H9 (cell line): ENCODE measurements at regions not wholly inside any gene's neighbourhood (a gene's known extent, or its start where the extent isn't known, plus 50 kb on each side); places are given as distances from the start of the nearest gene placed in this dataset.
A peak's percentile ranks its signal among the peaks of the same experiment; 100 is the strongest.

ENCODE experiments used
- DNase-seq: peaks from one replicate; pipeline ENCODE4 v3.0.0-alpha.2; 2017
- H2AFZ ChIP-seq: one replicate; pipeline ENCODE4 v1.6.1; 2013; ENCODE audit warnings: mild to moderate bottlenecking, low read length, control low read depth, moderate library complexity
- H2AK5ac ChIP-seq: 2 replicates; pipeline ENCODE4 v1.6.1; 2013; ENCODE audit warnings: low read length, control low read depth, mixed read lengths; ENCODE audit not compliant: insufficient read length
- H2BK120ac ChIP-seq: one replicate; pipeline ENCODE4 v1.6.1; 2013; ENCODE audit warnings: low read depth, mild to moderate bottlenecking, low read length, control low read depth, inconsistent platforms; ENCODE audit not compliant: poor library complexity, severe bottlenecking
- H2BK12ac ChIP-seq: 2 replicates; pipeline ENCODE4 v1.6.1; 2013; ENCODE audit warnings: low read length, control low read depth, mixed read lengths, low read depth; ENCODE audit not compliant: insufficient read length
- H2BK15ac ChIP-seq: 2 replicates; pipeline ENCODE4 v1.6.1; 2013; ENCODE audit warnings: low read depth, low read length, control low read depth
- H2BK20ac ChIP-seq: one replicate; pipeline ENCODE4 v1.6.1; 2013; ENCODE audit warnings: low read depth, mild to moderate bottlenecking, low read length, control low read depth, inconsistent platforms; ENCODE audit not compliant: poor library complexity, severe bottlenecking
- H2BK5ac ChIP-seq: 2 replicates; pipeline ENCODE4 v1.6.1; 2013; ENCODE audit warnings: low read length, control low read depth, mixed read lengths; ENCODE audit not compliant: insufficient read length
- H3K14ac ChIP-seq: 2 replicates; pipeline ENCODE4 v1.6.1; 2013; ENCODE audit warnings: low read length, control low read depth; ENCODE audit not compliant: insufficient read depth
- H3K18ac ChIP-seq: 2 replicates; pipeline ENCODE4 v1.6.1; 2013; ENCODE audit warnings: low read depth, mild to moderate bottlenecking, mixed read lengths, low read length, control low read depth; ENCODE audit not compliant: insufficient read length
- H3K23ac ChIP-seq: 2 replicates; pipeline ENCODE4 v1.6.1; 2013; ENCODE audit warnings: low read length, control low read depth, mixed read lengths, low read depth; ENCODE audit not compliant: insufficient read length
- H3K23me2 ChIP-seq: 2 replicates; pipeline ENCODE4 v1.6.1; 2013; ENCODE audit warnings: low read depth, mild to moderate bottlenecking, mixed read lengths, low read length, control low read depth; ENCODE audit not compliant: insufficient read length, poor library complexity, severe bottlenecking
- H3K27ac ChIP-seq: 2 replicates; pipeline ENCODE4 v1.5.1; 2013; ENCODE audit warnings: low read length, control low read depth, mixed read lengths, low read depth; ENCODE audit not compliant: insufficient read length
- H3K27me3 ChIP-seq: 2 replicates; pipeline ENCODE4 v1.6.1; 2013; ENCODE audit warnings: low read length, control low read depth, inconsistent platforms; ENCODE audit not compliant: insufficient read depth
- H3K4ac ChIP-seq: 2 replicates; pipeline ENCODE4 v1.6.1; 2013; ENCODE audit warnings: low read depth, mild to moderate bottlenecking, control low read depth, inconsistent platforms, low read length, moderate library complexity
- H3K4me1 ChIP-seq: 2 replicates; pipeline ENCODE4 v1.6.1; 2013; ENCODE audit warnings: low read length, control low read depth, inconsistent platforms; ENCODE audit not compliant: insufficient read depth
- H3K4me2 ChIP-seq: 2 replicates; pipeline ENCODE4 v1.6.1; 2013; ENCODE audit warnings: low read length, control low read depth, mixed read lengths; ENCODE audit not compliant: insufficient read length, insufficient read depth
- H3K56ac ChIP-seq: 2 replicates; pipeline ENCODE4 v1.6.1; 2013; ENCODE audit warnings: low read depth, mild to moderate bottlenecking, mixed read lengths, low read length, control low read depth; ENCODE audit not compliant: insufficient read length
- H3K79me1 ChIP-seq: 2 replicates; pipeline ENCODE4 v1.6.1; 2013; ENCODE audit warnings: low read depth, mild to moderate bottlenecking, moderate library complexity, low read length, control low read depth, inconsistent platforms; ENCODE audit not compliant: insufficient read depth, poor library complexity, severe bottlenecking
- H3K79me2 ChIP-seq: 2 replicates; pipeline ENCODE4 v1.6.1; 2013; ENCODE audit warnings: low read length, control low read depth, inconsistent platforms; ENCODE audit not compliant: insufficient read depth
- H3K9ac ChIP-seq: 2 replicates; pipeline ENCODE4 v1.6.1; 2013; ENCODE audit warnings: low read length, control low read depth, mixed read lengths; ENCODE audit not compliant: insufficient read length; ENCODE audit errors: extremely low read depth
- H3K9me3 ChIP-seq: one replicate; pipeline ENCODE4 v1.6.1; 2013; ENCODE audit warnings: low read depth, low read length, inconsistent platforms; ENCODE audit not compliant: control insufficient read depth
- H3T11ph ChIP-seq: one replicate; pipeline ENCODE4 v1.6.1; 2013; ENCODE audit warnings: mild to moderate bottlenecking, low read length, control low read depth, inconsistent platforms
- H4K20me1 ChIP-seq: one replicate; pipeline ENCODE4 v1.6.1; 2013; ENCODE audit not compliant: control insufficient read depth, insufficient read length, insufficient read depth
- H4K5ac ChIP-seq: 2 replicates; pipeline ENCODE4 v1.6.1; 2013; ENCODE audit warnings: low read depth, mild to moderate bottlenecking, mixed read lengths, low read length, control low read depth; ENCODE audit not compliant: insufficient read length
- H4K8ac ChIP-seq: replicated peaks from 2 replicates; pipeline ENCODE4 v1.6.1; 2013; ENCODE audit warnings: low read length, control low read depth, mixed read lengths, low read depth; ENCODE audit not compliant: insufficient read length
- H4K91ac ChIP-seq: 2 replicates; pipeline ENCODE4 v1.6.1; 2013; ENCODE audit warnings: low read depth, mild to moderate bottlenecking, moderate library complexity, mixed read lengths, low read length, control low read depth; ENCODE audit not compliant: insufficient read length
- H3K27ac Mint-ChIP-seq, 3 experiments: 2 replicates in 2 of 3; 3 replicates in 1 of 3; pipeline ENCODE4 v1.8.0; 2020 to 2021; ENCODE audit warnings: mixed read lengths in 3 of 3, mild to moderate bottlenecking in 1 of 3, moderate library complexity in 1 of 3
- H3K27me3 Mint-ChIP-seq: 2 replicates; pipeline ENCODE4 v1.8.0; 2021; ENCODE audit warnings: low read depth, mild to moderate bottlenecking, moderate library complexity, mixed read lengths
- H3K36me3 Mint-ChIP-seq, 3 experiments: 2 replicates in 2 of 3; 3 replicates in 1 of 3; pipeline ENCODE4 v1.8.0; 2020 to 2021; ENCODE audit warnings: low read depth in 3 of 3, mixed read lengths in 3 of 3; ENCODE audit not compliant: insufficient read depth in 1 of 3
- H3K4me1 Mint-ChIP-seq, 2 experiments: 2 replicates each; pipeline ENCODE4 v1.8.0; 2020; ENCODE audit warnings: mixed read lengths in 2 of 2
- H3K4me3 Mint-ChIP-seq, 2 experiments: 2 replicates in 1 of 2; 3 replicates in 1 of 2; pipeline ENCODE4 v1.8.0; 2020 to 2021; ENCODE audit warnings: mild to moderate bottlenecking in 2 of 2, mixed read lengths in 2 of 2, moderate library complexity in 1 of 2
- H3K9me3 Mint-ChIP-seq, 2 experiments: 2 replicates in 1 of 2; 3 replicates in 1 of 2; pipeline ENCODE4 v1.8.0; 2020; ENCODE audit warnings: mild to moderate bottlenecking in 2 of 2, mixed read lengths in 2 of 2, moderate library complexity in 1 of 2
- CTCF ChIP-seq: fragments of 200-600 bp; sonication (generic); conservative IDR thresholded peaks from 3 replicates; pipeline ENCODE4 v1.8.0; 2021; ENCODE audit warnings: antibody characterized with exemption, mild to moderate bottlenecking
- WGBS: extraction: QIAGEN DNeasy Blood & Tissue Kit; methylation state at CpG from one replicate; pipeline ENCODE4 v1.1.7; 2013; ENCODE audit warnings: missing lambda C conversion rate, low lambda C conversion rate, mixed read lengths; ENCODE audit not compliant: insufficient read length; ENCODE audit errors: extremely low coverage; 5-methylcytosine and 5-hydroxymethylcytosine counted together

- peaks cover 11 to 27% of the 10 kb centered on the region in 2 experiments for H3K4me1 Mint-ChIP-seq
- no peak overlapping the region; a peak in 2 of 7 replicates for H3K27ac Mint-ChIP-seq
- Histone ChIP-seq H4K91ac (no peak overlapping the region), H4K20me1 (no peaks in the 10 kb centered on the region), H2BK120ac (no peak overlapping the region), H3K4me1 (no peaks in the 10 kb centered on the region; the same call in 1 of the 2 replicates), H2BK12ac (no peak overlapping the region), H2AFZ (no peak overlapping the region), H2BK20ac (no peak overlapping the region), H3K23me2 (no peaks in the 10 kb centered on the region), H3K4ac (no peak overlapping the region), H4K5ac (no peak overlapping the region), H3K14ac (no peak overlapping the region), H2BK5ac (no peak overlapping the region), H3K18ac (no peak overlapping the region), H3T11ph (no peak overlapping the region), H4K8ac (no peak overlapping the region), H2BK15ac (no peak overlapping the region), H3K23ac (no peak overlapping the region), H3K27ac (no peak overlapping the region), H3K56ac (no peak overlapping the region), H3K79me2 (no peaks in the 10 kb centered on the region), H3K79me1 (no peaks in the 10 kb centered on the region), H3K9me3 (no peaks in the 10 kb centered on the region), H2AK5ac (no peak overlapping the region), H3K9ac (no peak overlapping the region), H3K4me2 (no peak overlapping the region), H3K27me3 (no peaks in the 10 kb centered on the region)
- no peaks in the 10 kb centered on the region for H3K9me3 Mint-ChIP-seq
- no peaks in the 10 kb centered on the region; a peak in 2 of 7 replicates for H3K36me3 Mint-ChIP-seq
- peak; percentile 54; the same call in 2 of the 3 replicates for TF ChIP-seq CTCF
- DNase-seq, result peak; percentile 75
- no peak overlapping the region for H3K4me3 Mint-ChIP-seq
- no peaks in the 10 kb centered on the region for H3K27me3 Mint-ChIP-seq
- WGBS, result no CpG with 5 or more reads among the region's 4 CpGs
Measured at GRCh38 chr3:124492824-124493223, 237.4 kb upstream of the UMPS start.
